Neural cell (in vitro differentiated cells): ENCODE measurements at regions not wholly inside any gene's neighbourhood (a gene's known extent, or its start where the extent isn't known, plus 50 kb on each side); places are given as distances from the start of the nearest gene placed in this dataset.
"Not testable (repeated sequence)": the region's sequence is repeated elsewhere in the genome, so short reads cannot be mapped to it uniquely, and the experiment has no call there.

ENCODE experiments used
- EP300 ChIP-seq: fragments of 450-650 bp; conservative IDR thresholded peaks from 2 replicates; pipeline ENCODE4 v1.6.1; 2014; ENCODE audit warnings: antibody characterized with exemption, mild to moderate bottlenecking, moderate library complexity; ENCODE audit not compliant: poor library complexity, severe bottlenecking
- EZH2 ChIP-seq: fragments of 200-600, 300-800 bp; shearing (Covaris generic), sonication (generic); IDR thresholded peaks from 2 replicates; pipeline ENCODE4 v1.6.1; 2014; ENCODE audit warnings: antibody characterized with exemption, low read length, borderline replicate concordance, mild to moderate bottlenecking; ENCODE audit not compliant: insufficient read depth, poor library complexity, severe bottlenecking
- TF ChIP-seq, protein P1 (sequence below): fragments of 450-650 bp; IDR thresholded peaks from 2 replicates; pipeline ENCODE4 v1.5.1; 2014; ENCODE audit warnings: antibody characterized with exemption, mild to moderate bottlenecking, moderate library complexity; ENCODE audit not compliant: poor library complexity, severe bottlenecking
- TF ChIP-seq, protein P2 (sequence below): IDR thresholded peaks from 2 replicates; pipeline ENCODE4 v1.6.1; 2012; ENCODE audit warnings: borderline replicate concordance

DNA sequence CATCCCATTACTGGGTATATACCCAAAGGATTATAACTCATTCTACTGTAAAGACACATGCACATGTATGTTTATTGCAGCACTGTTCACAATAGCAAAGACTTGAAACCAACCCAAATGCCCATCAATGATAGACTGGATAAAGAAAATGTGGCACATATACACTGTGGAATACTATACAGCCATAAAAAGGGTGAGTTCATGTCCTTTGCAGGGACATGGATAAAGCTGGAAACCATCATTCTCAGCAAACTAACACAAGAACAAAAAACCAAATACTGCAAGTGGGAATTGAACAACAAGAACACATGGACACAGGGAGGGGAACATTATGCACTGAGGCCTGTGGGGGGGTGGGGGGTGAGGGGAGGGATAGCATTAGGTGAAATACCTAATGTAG, 1155.9 kb downstream of the UQCRFS1 start:
- TF ChIP-seq, protein P1, sequence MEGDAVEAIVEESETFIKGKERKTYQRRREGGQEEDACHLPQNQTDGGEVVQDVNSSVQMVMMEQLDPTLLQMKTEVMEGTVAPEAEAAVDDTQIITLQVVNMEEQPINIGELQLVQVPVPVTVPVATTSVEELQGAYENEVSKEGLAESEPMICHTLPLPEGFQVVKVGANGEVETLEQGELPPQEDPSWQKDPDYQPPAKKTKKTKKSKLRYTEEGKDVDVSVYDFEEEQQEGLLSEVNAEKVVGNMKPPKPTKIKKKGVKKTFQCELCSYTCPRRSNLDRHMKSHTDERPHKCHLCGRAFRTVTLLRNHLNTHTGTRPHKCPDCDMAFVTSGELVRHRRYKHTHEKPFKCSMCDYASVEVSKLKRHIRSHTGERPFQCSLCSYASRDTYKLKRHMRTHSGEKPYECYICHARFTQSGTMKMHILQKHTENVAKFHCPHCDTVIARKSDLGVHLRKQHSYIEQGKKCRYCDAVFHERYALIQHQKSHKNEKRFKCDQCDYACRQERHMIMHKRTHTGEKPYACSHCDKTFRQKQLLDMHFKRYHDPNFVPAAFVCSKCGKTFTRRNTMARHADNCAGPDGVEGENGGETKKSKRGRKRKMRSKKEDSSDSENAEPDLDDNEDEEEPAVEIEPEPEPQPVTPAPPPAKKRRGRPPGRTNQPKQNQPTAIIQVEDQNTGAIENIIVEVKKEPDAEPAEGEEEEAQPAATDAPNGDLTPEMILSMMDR, result not testable (repeated sequence)
- not testable (repeated sequence) for TF ChIP-seq EZH2, EP300
- TF ChIP-seq, protein P2, sequence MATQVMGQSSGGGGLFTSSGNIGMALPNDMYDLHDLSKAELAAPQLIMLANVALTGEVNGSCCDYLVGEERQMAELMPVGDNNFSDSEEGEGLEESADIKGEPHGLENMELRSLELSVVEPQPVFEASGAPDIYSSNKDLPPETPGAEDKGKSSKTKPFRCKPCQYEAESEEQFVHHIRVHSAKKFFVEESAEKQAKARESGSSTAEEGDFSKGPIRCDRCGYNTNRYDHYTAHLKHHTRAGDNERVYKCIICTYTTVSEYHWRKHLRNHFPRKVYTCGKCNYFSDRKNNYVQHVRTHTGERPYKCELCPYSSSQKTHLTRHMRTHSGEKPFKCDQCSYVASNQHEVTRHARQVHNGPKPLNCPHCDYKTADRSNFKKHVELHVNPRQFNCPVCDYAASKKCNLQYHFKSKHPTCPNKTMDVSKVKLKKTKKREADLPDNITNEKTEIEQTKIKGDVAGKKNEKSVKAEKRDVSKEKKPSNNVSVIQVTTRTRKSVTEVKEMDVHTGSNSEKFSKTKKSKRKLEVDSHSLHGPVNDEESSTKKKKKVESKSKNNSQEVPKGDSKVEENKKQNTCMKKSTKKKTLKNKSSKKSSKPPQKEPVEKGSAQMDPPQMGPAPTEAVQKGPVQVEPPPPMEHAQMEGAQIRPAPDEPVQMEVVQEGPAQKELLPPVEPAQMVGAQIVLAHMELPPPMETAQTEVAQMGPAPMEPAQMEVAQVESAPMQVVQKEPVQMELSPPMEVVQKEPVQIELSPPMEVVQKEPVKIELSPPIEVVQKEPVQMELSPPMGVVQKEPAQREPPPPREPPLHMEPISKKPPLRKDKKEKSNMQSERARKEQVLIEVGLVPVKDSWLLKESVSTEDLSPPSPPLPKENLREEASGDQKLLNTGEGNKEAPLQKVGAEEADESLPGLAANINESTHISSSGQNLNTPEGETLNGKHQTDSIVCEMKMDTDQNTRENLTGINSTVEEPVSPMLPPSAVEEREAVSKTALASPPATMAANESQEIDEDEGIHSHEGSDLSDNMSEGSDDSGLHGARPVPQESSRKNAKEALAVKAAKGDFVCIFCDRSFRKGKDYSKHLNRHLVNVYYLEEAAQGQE, result not testable (repeated sequence)
